ENCODE measurements at regions not wholly inside any gene's neighbourhood (a gene's known extent, or its start where the extent isn't known, plus 50 kb on each side); places are given as distances from the start of the nearest gene placed in this dataset.
"Not testable (repeated sequence)": the region's sequence is repeated elsewhere in the genome, so short reads cannot be mapped to it uniquely, and the experiment has no call there.

DNA sequence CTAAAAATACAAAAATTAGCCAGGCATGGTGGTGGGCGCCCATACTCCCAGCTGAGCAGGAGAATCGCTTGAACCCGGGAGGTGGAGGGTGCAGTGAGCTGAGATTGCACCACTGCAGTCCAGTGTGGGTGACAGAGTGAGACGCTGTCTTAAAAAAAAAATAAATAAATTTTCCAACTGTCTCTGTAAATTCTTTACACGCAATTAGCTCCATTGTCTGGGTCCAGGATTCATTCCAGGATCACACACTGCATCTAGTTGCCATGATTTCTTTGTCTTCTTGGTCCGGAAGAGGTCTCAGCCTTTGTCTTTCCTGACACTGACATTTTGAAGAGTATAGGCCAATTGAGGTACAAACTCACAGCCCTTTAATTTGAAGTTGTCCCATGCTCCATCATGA, 167.6 kb upstream of the NYAP2 start:
- Mint-ChIP-seq H3K27ac (no peak overlapping the region), H3K36me3 (ENCODE audit: low read depth) (no peaks in the 10 kb centered on the region), H3K27me3 (ENCODE audit: insufficient read depth) (no peaks in the 10 kb centered on the region), H3K9me3 (no peaks in the 10 kb centered on the region), H3K4me1 (no peaks in the 10 kb centered on the region), H3K4me3 (no peak overlapping the region)
- Histone ChIP-seq H3K27me3 (ENCODE audit: control insufficient read depth, insufficient read depth, low read length, poor library complexity, severe bottlenecking) (no peaks in the 10 kb centered on the region), H3K9ac (ENCODE audit: extremely low read depth, low read length, poor library complexity, severe bottlenecking) (no peak overlapping the region), H3K36me3 (ENCODE audit: control insufficient read depth, insufficient read depth, low read length) (no peaks in the 10 kb centered on the region), H3K4me1 (ENCODE audit: control insufficient read depth, insufficient read depth, low read length) (no peaks in the 10 kb centered on the region), H3K9me3 (ENCODE audit: control insufficient read depth, low read length) (no peaks in the 10 kb centered on the region), H3K4me3 (ENCODE audit: low read length) (no peak overlapping the region), H3K27ac (ENCODE audit: low read depth, low read length) (no peak overlapping the region)
- no peak for DNase-seq
- WGBS, 2 experiments (ENCODE audit: insufficient coverage in 1 of 2, insufficient read length in 1 of 2), result 85 to 93% methylated on average over 3 to 6 of the region's 6 CpGs
- TF ChIP-seq, protein P1, sequence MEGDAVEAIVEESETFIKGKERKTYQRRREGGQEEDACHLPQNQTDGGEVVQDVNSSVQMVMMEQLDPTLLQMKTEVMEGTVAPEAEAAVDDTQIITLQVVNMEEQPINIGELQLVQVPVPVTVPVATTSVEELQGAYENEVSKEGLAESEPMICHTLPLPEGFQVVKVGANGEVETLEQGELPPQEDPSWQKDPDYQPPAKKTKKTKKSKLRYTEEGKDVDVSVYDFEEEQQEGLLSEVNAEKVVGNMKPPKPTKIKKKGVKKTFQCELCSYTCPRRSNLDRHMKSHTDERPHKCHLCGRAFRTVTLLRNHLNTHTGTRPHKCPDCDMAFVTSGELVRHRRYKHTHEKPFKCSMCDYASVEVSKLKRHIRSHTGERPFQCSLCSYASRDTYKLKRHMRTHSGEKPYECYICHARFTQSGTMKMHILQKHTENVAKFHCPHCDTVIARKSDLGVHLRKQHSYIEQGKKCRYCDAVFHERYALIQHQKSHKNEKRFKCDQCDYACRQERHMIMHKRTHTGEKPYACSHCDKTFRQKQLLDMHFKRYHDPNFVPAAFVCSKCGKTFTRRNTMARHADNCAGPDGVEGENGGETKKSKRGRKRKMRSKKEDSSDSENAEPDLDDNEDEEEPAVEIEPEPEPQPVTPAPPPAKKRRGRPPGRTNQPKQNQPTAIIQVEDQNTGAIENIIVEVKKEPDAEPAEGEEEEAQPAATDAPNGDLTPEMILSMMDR (conservative IDR thresholded peaks at IDR 0.05), result no peak

DNA sequence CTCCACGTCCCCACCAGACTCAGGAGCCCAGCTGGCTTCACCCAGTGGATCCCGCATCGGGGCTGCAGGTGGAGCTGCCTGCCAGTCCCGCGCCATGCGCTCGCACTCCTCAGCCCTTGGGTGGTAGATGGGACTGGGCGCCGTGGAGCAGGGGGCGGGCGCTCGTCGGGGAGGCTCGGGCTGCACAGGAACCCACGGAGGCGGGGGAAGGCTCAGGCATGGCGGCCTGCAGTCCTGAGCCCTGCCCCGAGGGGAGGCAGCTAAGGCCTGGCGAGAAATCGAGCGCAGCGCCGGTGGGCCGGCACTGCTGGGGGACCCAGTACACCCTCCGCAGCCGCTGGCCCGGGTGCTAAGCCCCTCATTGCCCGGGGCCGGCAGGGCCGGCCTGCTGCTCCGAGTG, 170.2 kb upstream of the NYAP2 start:
- not testable (repeated sequence) for DNase-seq; H3K4me3 Mint-ChIP-seq; H3K9me3 ChIP-seq (ENCODE audit: control insufficient read depth, low read length); H3K4me3 ChIP-seq (ENCODE audit: low read length); H3K27ac ChIP-seq (ENCODE audit: low read depth, low read length); H3K36me3 ChIP-seq (ENCODE audit: control insufficient read depth, insufficient read depth, low read length); H3K9ac ChIP-seq (ENCODE audit: extremely low read depth, low read length, poor library complexity, severe bottlenecking); H3K27me3 Mint-ChIP-seq (ENCODE audit: insufficient read depth); H3K4me1 Mint-ChIP-seq; H3K4me1 ChIP-seq (ENCODE audit: control insufficient read depth, insufficient read depth, low read length); H3K9me3 Mint-ChIP-seq; H3K27me3 ChIP-seq (ENCODE audit: control insufficient read depth, insufficient read depth, low read length, poor library complexity, severe bottlenecking); H3K36me3 Mint-ChIP-seq (ENCODE audit: low read depth); H3K27ac Mint-ChIP-seq
- 90% methylated on average over 24 of the region's 31 CpGs; no CpG with 5 or more reads in 1 of the 2 experiments for WGBS, 2 experiments (ENCODE audit: insufficient coverage in 1 of 2, insufficient read length in 1 of 2)

DNA sequence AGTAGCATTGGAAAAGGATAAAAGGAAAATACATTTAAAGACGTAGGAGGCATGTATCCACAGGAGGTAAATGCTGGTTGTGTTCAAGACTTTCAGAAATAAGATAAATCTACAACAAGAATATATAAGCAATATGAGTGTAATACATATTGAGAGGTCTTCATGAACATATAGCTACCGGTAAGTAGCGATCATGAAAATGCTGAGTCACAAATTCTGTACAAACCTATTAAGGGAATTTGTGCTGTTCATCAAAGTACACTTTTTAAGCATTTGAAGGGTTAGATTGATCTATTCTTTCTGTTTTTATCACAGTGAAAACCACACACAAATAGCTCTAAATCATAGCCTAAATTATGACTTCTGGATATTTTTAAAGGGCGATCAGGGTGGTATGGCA, 173.1 kb upstream of the NYAP2 start:
- H3K4me3 Mint-ChIP-seq, result no peak overlapping the region
- Histone ChIP-seq H3K36me3 (ENCODE audit: control insufficient read depth, insufficient read depth, low read length) (no peaks in the 10 kb centered on the region), H3K27me3 (ENCODE audit: control insufficient read depth, insufficient read depth, low read length, poor library complexity, severe bottlenecking) (no peaks in the 10 kb centered on the region), H3K27ac (ENCODE audit: low read depth, low read length) (no peak overlapping the region), H3K9ac (ENCODE audit: extremely low read depth, low read length, poor library complexity, severe bottlenecking) (no peak overlapping the region), H3K4me3 (ENCODE audit: low read length) (no peak overlapping the region), H3K4me1 (ENCODE audit: control insufficient read depth, insufficient read depth, low read length) (no peaks in the 10 kb centered on the region), H3K9me3 (ENCODE audit: control insufficient read depth, low read length) (no peaks in the 10 kb centered on the region)
- DNase-seq, result no peak
- H3K9me3 Mint-ChIP-seq, result no peaks in the 10 kb centered on the region
- no peaks in the 10 kb centered on the region for H3K4me1 Mint-ChIP-seq
- WGBS, 2 experiments (ENCODE audit: insufficient coverage in 1 of 2, insufficient read length in 1 of 2), result 97% methylated on average over 3 of the region's 4 CpGs; no CpG with 5 or more reads in 1 of the 2 experiments
- no peak overlapping the region for H3K27ac Mint-ChIP-seq
- H3K27me3 Mint-ChIP-seq (ENCODE audit: insufficient read depth), result no peaks in the 10 kb centered on the region
- no peaks in the 10 kb centered on the region for H3K36me3 Mint-ChIP-seq (ENCODE audit: low read depth)
- TF ChIP-seq, protein P1 (conservative IDR thresholded peaks at IDR 0.05), result no peak

DNA sequence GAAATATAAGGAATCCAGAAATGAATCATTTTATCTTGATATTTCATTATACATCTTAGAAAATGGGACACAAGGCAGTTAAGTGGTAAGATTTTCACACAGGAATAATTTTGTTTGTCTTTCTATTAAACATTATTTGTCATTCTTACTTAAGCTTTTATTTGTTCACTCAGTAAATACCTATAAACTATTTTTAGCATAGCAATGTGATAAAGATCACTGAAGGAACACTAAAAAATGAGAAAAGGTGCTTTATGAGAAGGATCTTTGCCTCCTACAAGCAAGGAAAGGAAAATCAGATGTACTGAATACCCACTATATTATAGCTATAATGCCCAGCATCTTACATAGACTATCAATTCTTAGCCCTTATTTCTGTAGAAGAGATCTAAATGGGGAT, 176.2 kb upstream of the NYAP2 start:
- H3K4me3 ChIP-seq (ENCODE audit: low read length), result no peak overlapping the region
- H3K36me3 ChIP-seq (ENCODE audit: control insufficient read depth, insufficient read depth, low read length), result no peaks in the 10 kb centered on the region
- H3K4me1 Mint-ChIP-seq, result no peaks in the 10 kb centered on the region
- H3K9ac ChIP-seq (ENCODE audit: extremely low read depth, low read length, poor library complexity, severe bottlenecking), result no peak overlapping the region
- no peaks in the 10 kb centered on the region for H3K36me3 Mint-ChIP-seq (ENCODE audit: low read depth)
- no peaks in the 10 kb centered on the region for H3K9me3 ChIP-seq (ENCODE audit: control insufficient read depth, low read length)
- H3K27ac ChIP-seq (ENCODE audit: low read depth, low read length), result no peak overlapping the region
- no peak overlapping the region for H3K4me3 Mint-ChIP-seq
- TF ChIP-seq, protein P1 (conservative IDR thresholded peaks at IDR 0.05), result no peak
- no peak for DNase-seq
- no peaks in the 10 kb centered on the region for H3K27me3 Mint-ChIP-seq (ENCODE audit: insufficient read depth)
- H3K27ac Mint-ChIP-seq, result no peak overlapping the region
- no peaks in the 10 kb centered on the region for H3K27me3 ChIP-seq (ENCODE audit: control insufficient read depth, insufficient read depth, low read length, poor library complexity, severe bottlenecking)
- no peaks in the 10 kb centered on the region for H3K9me3 Mint-ChIP-seq
- no peaks in the 10 kb centered on the region for H3K4me1 ChIP-seq (ENCODE audit: control insufficient read depth, insufficient read depth, low read length)

Measured in endodermal cell (in vitro differentiated cells).